Body of pancreas (tissue), 4 donors: ENCODE measurements at regions not wholly inside any gene's neighbourhood (a gene's known extent, or its start where the extent isn't known, plus 50 kb on each side); places are given as distances from the start of the nearest gene placed in this dataset.

Experiments
- POLR2A ChIP-seq, 3 donors: fragments of 450-650 bp; IDR thresholded peaks; one replicate each; pipeline ENCODE4 v1.6.1; 2016; ENCODE audit warnings: antibody characterized with exemption in 3 of 3, mild to moderate bottlenecking in 2 of 3
- TF ChIP-seq, protein P1 (sequence below), 7 experiments: fragments of 450-650 bp in 4 of 7; fragments of 200-600 bp in 3 of 7; sonication (generic) in 3 of 7; IDR thresholded peaks; one replicate each; pipeline ENCODE4 v1.5.1; 2016 to 2019; ENCODE audit warnings: antibody characterized with exemption in 7 of 7

DNA sequence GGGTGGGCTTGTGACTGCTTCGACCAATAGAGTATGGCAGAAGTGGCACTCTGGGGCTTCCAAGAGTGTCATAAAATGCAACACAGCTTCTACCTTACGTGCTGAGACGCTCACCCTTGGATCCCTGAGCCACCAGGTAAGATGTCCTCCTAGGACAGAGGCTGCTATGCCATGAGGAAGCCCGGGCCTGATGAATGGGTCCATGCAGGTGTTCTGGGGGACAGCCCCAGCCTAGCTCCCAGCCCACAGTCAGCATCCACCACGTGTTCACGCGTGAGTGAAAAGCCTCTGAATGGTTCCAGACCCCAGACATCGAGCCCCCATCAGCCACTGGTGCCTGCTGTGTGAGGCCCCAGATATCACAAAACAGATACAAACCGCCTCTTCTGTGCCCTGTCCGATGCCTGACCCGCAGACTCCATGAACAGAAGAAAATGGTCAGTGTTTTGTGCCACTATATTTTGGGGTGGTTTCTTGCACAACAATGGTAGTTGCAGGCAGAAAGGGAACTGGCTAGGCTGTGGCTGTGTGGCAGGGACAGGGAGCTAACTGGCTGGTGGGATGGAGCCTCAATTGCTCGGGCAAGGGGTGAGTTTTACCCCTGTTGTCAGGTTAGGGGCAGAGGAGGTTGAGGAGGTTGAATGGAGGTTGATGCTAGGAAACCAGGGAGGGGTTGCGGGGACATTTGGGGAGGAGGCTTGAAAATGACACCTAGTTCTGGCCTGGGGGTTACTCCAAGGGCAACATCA is 92.2 kb downstream of the LINGO1 start:
- no peak for TF ChIP-seq POLR2A (IDR thresholded peaks at IDR 0.05)
- TF ChIP-seq, protein P1, sequence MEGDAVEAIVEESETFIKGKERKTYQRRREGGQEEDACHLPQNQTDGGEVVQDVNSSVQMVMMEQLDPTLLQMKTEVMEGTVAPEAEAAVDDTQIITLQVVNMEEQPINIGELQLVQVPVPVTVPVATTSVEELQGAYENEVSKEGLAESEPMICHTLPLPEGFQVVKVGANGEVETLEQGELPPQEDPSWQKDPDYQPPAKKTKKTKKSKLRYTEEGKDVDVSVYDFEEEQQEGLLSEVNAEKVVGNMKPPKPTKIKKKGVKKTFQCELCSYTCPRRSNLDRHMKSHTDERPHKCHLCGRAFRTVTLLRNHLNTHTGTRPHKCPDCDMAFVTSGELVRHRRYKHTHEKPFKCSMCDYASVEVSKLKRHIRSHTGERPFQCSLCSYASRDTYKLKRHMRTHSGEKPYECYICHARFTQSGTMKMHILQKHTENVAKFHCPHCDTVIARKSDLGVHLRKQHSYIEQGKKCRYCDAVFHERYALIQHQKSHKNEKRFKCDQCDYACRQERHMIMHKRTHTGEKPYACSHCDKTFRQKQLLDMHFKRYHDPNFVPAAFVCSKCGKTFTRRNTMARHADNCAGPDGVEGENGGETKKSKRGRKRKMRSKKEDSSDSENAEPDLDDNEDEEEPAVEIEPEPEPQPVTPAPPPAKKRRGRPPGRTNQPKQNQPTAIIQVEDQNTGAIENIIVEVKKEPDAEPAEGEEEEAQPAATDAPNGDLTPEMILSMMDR (IDR thresholded peaks at IDR 0.05): no peak
